ENCODE measurements at regions not wholly inside any gene's neighbourhood (a gene's known extent, or its start where the extent isn't known, plus 50 kb on each side); places are given as distances from the start of the nearest gene placed in this dataset.
A peak's percentile ranks its signal among the peaks of the same experiment; 100 is the strongest.

DNA sequence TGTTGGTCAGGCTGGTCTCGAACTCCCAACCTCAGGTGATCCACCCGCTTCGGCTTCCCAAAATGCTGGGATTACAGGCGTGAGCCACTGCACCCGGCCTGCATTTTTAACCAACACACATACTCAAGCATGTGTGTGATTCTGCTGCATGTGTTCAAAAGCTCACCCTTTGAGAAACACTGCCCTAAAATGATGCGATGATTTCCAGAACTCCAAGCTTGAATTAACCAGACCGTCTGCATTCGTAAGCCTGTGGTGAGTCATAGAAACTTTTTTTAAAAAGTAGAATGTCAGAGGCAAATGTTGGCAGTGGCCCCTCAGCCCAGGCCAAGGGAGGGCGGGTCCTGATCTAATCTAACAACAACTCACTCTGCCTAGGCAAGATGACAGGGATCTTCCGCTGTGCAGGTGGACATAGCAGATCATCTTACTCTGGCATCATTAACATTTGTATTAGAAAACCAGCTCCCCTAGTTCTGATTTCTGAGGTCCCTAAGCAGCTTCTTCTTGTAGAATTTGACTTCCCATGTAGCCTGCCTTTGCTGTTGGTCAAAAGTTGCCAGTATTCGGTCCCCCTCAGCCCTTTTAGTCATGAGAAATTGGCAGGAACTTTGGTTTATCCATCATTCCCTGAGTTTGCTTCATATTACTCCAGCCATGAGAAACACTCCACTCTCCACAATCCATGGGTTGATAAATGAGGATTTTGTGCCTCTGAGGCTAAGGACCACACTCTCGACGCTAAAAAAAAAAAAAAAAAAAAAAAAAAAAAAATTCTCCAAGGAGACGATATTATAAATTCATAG is 190.4 kb downstream of the SKIDA1 start:
- DNase-seq (peak; percentile 82), ATAC-seq (peak; percentile 67 to 88)
- intact Hi-C loops (cut with DNase I) = no loop called here

DNA sequence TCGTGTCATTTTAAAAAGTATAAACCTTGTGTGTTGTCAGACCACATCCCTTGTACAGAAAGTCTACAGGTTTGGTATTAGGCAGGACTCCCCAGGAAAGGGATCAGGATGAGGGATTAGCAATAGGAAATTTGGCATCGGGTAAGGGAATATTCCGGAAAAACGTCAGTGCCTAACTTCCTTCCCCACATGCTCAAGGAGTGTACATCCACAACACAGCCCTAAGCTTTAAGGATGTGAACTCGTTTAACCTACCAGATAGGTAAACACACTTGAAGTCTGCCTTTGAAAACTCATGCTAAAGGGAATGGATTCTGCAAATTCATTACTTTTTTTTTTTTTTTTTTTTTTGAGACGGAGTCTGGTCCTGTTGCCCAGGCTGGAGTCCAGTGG is 194.9 kb downstream of the SKIDA1 start:
- intact Hi-C loops (cut with DNase I) = no loop called here
- ATAC-seq = peak; percentile 43 to 67
- no peak for DNase-seq

GRCh38 chr10:21329995-21330627 is 195.4 kb downstream of the SKIDA1 start:
- intact Hi-C loops (cut with DNase I) = no loop called here
- DNase-seq = peak; percentile 45
- ATAC-seq = peak; percentile 41 to 82

GRCh38 chr10:21327289-21327993 is 198.0 kb downstream of the SKIDA1 start:
- no peak for DNase-seq
- intact Hi-C loops (cut with DNase I) = no loop called here
- ATAC-seq = no peak

DNA sequence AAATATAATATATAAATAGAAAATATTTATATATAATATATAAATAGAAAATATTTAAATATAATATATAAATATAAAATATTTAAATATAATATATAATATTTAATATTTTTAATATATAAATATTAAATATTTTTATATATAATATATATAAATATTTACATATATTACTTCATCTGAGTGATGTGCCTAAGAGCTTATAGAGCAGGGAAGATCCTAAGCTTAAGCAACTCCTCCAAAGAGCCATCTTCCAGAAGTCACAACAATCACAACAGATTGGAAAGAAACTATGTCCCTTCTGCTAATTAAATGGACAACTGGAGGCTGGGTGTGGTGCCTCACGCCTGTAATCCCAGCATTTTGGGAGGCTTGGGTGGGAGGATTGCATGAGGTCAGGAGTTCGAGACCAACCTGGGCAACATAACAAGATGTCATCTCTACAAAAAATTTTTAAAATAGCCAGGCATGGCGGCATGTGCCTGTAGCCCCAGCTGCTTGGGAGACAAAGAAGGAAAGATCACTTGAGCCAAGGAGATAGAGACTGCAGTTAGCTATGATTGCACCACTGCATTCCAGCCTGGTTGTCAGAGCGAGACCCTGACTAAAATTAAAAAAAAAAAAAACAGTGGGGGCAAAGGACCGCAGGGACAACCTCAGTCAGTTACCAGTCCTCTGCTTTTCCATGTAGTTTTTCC is 198.7 kb downstream of the SKIDA1 start:
- intact Hi-C loops (cut with DNase I) = no loop called here
- DNase-seq (no peak), ATAC-seq (no peak)

GRCh38 chr10:21318540-21319167 is 206.8 kb downstream of the SKIDA1 start:
- DNase-seq (peak; percentile 36), ATAC-seq (no peak)
- intact Hi-C loops (cut with DNase I) = no loop called here

DNA sequence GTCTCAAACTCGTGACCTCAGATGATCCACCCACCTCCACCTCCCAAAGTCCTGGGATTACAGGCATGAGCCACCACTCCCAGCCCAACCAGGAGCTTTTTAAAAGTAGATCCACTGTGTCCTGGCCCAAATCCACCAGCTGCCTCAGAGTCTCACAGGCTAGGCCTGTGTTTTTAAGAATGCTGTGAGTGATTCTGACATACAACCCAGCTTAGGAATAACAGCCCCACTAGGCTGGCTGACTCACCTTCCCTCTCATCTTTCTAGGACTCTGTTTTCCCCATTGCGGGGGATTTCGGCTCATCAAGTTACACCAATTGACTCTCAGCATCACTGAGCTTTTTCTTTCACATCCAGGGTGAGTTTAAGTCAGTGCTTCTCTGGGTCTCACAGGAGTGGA is 207.6 kb downstream of the SKIDA1 start:
- no peak for ATAC-seq
- intact Hi-C loops (cut with DNase I) = no loop called here
- no peak for DNase-seq

DNA sequence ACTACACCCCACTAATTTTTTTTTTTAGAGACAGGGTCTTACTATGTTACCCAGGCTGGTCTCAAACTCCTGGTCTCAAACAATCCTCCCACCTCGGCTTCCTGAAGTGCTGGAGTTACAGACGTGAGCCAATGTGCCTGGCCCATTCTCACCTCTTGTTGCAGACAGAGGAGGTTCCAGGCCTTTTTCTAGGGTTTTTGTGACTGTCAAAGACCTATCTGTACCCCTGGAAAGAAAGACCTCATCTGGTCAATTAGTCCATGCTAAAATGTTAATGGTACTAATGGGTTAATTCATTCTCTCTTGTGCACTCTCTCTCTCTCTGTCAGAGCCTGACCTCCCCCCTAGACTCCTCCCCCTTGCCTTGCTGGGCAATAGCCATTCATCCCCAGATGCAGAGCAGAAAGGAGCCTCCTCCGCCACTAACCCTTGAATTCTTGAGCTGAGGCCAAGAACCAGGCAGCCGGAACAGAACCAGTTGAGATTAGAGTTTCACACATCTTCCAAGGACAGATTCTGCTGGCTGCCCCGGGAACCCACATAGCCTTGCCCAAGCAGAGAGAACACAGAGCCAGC is 209.7 kb downstream of the SKIDA1 start:
- ATAC-seq (peak; percentile 97), DNase-seq (peak; percentile 83)
- intact Hi-C loops (cut with DNase I) = no loop called here

DNA sequence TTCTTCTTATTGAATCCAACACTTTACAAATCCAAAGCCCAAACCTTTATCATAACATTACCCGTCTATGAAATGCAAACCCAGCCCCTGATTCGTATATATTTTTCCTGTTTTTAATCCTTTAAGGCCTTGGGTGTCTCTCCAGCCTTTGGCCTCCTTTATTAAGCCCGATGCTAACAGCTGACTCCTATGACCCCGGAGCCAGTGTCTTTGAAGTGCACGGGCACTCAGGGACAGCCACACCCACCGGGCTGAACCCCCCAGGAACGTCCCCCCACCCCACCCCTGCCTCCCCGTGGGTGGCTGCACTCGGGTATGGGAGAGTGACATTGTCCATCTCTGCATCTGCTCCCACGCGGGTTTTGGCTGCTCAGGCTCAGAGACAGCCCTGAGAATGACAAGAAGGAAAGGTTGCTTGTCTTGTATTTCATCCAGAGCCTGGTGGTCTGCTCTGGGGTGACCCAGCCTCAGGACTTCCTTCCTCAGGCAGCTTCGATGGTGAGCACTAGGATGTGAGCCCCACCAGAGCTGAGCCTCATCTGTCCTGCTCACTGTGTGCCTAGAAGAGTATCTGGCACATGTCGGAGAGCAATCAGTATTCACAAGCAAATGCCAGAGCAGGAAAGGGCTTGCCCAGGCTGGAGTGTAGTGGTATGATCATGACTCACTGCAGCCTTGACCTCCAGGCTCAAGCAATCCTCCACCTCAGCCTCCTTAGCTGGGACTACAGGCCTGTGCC is 210.4 kb downstream of the SKIDA1 start:
- DNase-seq (peak; percentile 56), ATAC-seq (peak; percentile 14 to 86)
- intact Hi-C loops (cut with DNase I) = no loop called here

GRCh38 chr10:21314111-21314626 is 211.3 kb downstream of the SKIDA1 start:
- ATAC-seq = no peak
- no peak for DNase-seq
- intact Hi-C loops (cut with DNase I) = no loop called here

GRCh38 chr10:21313691-21314090 is 211.8 kb downstream of the SKIDA1 start:
- ATAC-seq (no peak), DNase-seq (no peak)
- intact Hi-C loops (cut with DNase I) = no loop called here

DNA sequence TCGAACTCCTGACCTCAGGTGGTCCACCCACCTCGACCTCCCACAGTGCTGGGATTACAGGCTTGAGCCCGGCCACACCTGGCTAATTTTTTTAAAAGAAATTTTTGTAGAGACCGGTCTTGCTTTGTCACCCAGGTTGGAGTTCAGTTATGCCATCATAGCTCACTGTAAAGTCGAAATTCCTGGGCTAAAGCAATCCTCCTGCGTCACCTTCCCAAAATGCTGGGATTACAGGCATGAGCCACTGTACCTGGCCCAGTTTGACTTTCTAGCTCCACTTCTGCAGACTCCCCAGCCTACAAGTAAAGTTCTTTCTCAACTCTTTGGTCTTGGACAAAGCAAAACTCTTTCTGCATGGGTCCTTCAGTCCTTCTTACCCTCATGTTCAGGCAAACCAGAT is 214.1 kb downstream of the SKIDA1 start:
- ATAC-seq (no peak), DNase-seq (no peak)
- intact Hi-C loops (cut with DNase I) = no loop called here

DNA sequence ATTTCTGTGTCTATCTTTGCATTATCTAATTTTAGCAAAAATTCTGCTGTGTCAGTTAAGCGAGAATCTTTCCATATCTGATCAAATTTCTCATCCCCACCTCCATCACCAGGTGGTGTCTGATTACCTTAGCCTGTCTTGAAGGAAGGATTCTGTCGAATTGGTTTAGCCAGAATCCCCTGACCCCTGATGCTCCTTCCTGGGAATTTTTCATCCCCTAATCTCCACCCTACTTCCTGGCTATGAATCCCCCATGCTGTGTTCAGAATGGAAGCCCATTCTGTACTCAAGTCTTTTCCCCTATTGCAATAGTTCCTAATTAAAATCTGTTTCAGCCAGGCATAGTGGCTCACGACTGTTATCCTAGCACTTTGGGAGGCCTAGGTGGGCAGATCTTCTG is 216.1 kb downstream of the SKIDA1 start:
- intact Hi-C loops (cut with DNase I) = no loop called here
- DNase-seq = no peak
- no peak for ATAC-seq

DNA sequence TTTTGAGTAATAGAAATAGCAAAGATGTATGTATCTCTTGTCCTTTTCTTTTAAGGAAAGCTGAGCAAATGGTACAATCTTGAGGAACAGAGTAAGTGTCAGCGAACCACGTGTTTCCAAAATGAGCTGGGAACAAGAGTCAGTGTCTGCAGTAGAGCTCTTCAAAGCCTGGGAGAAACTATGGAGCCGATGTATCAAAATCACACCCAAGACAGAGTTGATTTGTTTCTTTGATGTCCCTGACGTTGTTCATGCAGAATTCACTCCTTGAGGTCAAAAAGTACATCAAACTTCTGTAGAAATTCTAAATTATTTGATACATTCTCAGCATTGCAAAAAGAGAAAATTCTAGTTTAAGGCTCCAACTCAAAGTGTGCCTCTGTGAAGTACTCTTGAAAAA is 216.5 kb downstream of the SKIDA1 start:
- intact Hi-C loops (cut with DNase I) = no loop called here
- no peak for ATAC-seq

GRCh38 chr10:21308018-21308417 is 217.5 kb downstream of the SKIDA1 start:
- DNase-seq (no peak), ATAC-seq (no peak)
- intact Hi-C loops (cut with DNase I) = no loop called here

More for the DNA sequence above, 216.5 kb downstream of the SKIDA1 start:
- DNase-seq = no peak

GRCh38 chr10:21304608-21305007 is 220.9 kb downstream of the SKIDA1 start:
- no peak for ATAC-seq
- DNase-seq = no peak
- intact Hi-C loops (cut with DNase I) = no loop called here

GRCh38 chr10:21304198-21304597 is 221.3 kb downstream of the SKIDA1 start:
- intact Hi-C loops (cut with DNase I) = no loop called here
- no peak for ATAC-seq
- no peak for DNase-seq

- no peak for ATAC-seq
- intact Hi-C loops (cut with DNase I) = no loop called here
- DNase-seq = no peak
Observed at GRCh38 chr10:21300551-21300950, 224.9 kb downstream of the SKIDA1 start.

Measured in left cardiac atrium (tissue), 4 donors.